Activated CD8-positive, alpha-beta memory T cell treated with anti-CD3 and anti-CD28 coated beads, Interleukin-2, amount 50 U/mL, for 4 hours (primary cell): ENCODE measurements at regions not wholly inside any gene's neighbourhood (a gene's known extent, or its start where the extent isn't known, plus 50 kb on each side); places are given as distances from the start of the nearest gene placed in this dataset.

ENCODE experiments used
- DNase-seq: peaks from one replicate; pipeline ENCODE4 v3.0.0-alpha.2; 2020

DNA sequence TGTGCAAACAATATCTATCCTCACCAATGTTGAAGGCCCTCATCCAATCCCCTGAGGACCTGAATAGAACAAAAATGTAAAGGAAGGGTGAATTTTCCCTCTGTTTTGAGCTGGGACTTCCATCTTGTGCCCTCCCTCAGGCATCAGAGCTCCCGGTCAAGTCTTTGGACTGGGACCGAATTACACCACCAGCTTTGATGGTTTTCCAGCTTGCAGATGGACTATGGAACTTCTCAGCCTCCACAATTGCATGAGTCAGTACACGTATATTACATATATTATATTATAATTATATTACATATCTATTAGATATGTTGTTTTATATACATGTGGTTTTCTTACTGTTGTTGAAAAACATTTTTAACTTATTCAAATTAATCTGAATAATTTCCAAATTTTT lies 496.4 kb downstream of the CMPK2 start:
- no peak for DNase-seq

DNA sequence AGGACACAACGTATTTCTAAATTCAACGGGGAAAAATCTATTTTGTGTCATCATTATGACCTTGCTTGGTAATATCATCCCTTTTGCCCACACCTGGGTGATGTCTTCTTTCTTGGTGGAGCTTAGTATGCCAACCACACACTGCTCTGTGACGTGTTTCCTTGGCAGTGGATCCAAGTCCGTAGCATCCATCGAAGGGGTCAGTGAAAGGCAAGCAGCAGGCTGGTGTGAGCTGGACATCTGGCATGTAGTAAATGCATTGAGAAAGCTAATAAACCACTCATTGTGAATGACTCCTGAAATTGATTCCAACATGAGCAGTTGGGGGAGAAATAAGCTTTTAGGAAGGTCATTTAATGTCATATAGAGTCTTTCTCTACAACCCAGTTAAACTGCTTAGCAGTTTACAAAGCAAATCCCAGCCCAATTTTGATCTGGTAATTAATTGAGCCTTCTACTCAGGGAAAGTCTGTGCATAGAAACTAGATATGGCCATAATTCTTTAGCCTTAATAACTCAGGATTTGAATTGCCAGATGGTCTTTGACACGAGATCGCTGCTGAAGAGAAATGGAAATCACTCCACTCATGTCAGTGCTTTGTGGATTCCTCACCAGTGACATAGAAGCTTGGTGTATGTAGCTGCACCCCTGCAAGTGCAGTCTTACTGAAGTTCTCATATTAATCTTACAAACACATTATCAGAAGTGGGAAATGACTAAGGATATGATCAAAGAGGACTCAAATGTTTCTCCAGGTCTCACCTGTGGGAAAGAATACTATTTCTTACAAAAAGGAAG lies 494.8 kb downstream of the CMPK2 start:
- DNase-seq: no peak

DNA sequence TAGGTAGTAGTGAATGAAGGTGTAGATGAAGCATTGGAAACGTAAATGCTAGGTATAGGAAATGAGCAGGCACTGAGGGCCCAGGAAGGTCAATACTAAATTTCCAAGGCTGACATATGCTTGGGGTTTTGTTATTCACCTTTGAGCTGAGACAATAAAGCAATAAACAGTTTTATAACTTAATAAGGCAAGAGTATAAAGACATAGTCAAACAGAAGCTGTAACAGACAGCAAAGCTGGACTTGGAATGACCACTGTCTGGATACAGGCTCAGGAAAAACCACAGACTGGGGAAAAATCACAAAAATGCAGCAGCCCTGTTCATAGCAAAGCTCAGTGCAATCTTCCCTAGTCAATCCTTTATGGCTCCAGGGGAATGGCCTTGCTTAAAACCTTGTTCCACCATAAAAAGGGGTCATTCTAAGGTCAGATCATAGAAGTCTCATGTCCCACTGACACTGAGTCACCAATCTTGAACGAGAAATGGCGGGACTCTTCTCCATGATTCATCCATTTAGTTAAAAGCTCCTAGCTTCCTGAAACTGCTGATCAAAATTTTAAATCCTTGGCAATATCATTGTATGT lies 493.3 kb downstream of the CMPK2 start:
- DNase-seq: no peak

DNA sequence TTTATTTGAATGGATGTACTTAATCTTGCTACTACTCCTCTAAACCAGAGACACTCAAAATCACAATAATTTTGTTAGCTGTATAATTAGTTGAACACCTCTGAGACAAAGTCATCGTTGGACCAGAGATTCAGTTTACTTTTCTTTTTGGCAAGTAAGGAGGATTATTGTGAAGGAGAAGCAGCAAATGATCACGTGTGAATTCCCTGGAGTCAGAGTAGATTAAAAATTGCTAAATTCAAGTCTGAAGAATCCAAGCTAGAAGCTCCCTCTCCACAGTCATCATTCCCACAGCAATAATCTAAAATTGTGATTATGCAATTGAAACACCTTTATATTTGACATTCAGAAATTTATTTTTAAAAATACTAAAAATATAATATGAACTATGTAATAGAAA lies 484.4 kb downstream of the CMPK2 start:
- no peak for DNase-seq

DNA sequence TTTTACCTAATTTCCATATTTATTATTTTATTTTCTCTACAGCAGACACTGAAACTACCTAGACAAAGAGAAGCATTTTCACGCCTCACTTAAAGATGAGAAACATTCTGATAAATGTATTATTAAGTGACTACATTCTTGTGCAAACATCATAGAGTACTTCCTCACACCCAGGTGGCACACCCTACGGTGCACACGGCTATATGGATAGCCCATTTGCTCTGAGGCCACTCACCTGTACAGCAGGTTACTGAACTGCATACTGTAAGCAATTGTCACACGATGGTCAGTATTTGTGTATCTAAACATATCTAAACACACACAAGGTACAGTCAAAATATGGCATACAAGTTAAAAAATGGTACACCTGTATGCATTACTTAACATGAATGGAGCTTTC lies 481.4 kb downstream of the CMPK2 start:
- no peak for DNase-seq

DNA sequence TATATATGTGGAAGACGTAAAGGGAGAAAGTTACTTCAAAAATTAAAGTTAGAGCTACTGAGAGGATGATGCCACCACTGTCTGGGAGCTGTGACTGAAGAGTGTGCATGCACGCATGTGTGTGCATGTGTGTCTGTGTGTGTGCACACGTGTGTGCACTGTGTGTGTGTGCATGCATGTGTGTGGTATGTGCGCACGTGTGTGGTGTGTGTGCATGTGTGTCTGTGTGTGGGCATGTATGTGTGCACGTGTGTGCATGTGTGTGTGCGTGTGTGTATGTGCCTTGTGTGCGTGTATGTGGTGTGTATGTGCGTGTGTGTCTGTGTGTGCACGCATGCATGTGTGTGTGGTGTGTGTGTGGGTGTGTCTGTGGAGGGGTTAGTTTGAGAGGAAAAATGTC lies 473.4 kb downstream of the CMPK2 start:
- DNase-seq: no peak

DNA sequence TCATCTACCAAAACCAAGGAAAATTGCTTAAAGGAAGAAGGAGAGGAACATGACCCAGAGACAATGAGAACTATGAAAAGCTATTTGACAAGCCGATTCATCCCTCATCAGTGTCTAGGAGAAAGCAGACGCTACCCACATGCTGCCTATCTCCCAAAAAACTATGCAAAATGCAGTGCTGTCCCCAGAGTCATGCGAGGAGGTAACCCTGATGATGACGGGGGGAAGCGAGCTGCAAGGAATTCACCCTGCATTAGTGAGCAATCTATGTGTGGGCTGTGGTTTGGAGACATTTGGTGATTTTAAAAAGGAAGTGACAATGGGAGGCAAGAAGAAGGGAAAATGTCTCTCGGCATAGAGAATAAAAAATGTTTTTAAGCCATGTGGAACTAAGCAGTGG lies 472.7 kb downstream of the CMPK2 start:
- no peak for DNase-seq

DNA sequence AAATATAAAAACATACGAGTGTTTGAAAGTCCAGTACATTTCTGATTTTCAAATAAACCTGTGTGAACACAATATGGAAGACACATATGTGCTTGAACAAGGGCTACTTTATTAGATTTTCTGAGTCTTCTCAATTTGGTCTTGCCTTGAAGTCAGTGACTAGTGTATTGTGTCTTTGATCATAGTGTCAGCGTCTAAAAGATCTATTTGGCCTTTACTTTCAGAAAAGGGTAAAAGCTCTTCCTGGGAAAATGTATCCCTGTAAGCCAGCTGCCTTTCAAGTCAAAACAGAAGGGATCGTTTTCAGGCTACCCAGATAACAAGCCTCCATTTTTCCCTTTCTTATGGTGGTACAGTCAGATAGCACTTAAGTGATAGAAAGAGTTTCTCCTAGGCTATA lies 471.9 kb downstream of the CMPK2 start:
- DNase-seq: no peak

DNA sequence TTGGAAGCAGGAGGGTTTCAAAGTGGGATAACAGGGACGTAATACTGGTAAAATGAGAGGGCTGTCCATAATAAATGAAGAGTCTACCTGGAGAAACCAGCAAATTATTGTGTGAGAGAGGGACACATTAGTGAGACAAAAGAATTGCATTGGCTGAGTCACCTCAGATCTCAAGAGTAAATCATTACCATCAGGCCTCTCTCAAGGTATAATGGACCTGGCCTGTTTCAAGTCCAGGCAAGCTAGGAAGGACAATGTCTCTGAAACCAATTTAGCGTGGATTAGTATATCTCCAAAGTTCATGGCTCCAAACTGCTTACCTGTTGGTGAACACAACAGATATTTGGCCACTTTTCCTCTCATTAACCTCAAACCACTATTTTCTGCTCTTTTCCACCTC lies 471.4 kb downstream of the CMPK2 start:
- DNase-seq: no peak

DNA sequence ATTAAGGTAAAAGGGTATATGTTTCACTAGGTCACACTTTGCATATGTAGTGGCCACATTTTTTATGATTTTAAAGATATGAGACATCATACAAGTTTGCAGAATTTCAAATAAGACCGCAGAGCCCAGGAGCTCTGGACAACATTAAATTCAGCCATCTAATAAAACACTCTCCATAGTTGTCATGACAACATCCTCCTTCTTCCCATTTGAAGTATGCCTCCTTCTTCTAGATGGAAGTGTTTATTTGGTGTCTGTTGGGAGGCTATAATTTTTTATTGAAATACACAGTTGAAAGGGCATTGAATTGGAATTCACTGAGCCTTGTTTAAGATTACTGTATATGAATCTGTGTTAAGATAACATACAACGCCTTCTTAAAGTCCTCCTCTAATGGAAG lies 467.3 kb downstream of the CMPK2 start:
- no peak for DNase-seq

DNA sequence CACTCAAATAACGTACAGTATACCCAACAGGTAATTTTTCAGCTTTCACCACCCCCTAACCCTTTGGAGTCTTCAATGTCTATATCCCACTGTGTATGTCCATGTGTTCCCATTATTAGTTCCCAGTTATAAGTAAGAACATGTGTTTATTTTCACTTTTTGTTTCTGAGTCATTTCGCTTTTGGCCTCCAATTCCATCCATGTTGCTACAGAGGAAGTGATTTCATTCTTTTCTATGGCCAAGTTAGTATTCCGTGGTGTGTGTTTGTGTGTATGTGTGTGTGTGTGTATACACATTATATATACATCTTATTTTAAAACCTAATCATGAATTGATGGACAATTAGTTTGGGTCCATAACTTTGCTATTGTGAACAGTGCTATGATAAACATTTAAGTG lies 464.4 kb downstream of the CMPK2 start:
- no peak for DNase-seq

DNA sequence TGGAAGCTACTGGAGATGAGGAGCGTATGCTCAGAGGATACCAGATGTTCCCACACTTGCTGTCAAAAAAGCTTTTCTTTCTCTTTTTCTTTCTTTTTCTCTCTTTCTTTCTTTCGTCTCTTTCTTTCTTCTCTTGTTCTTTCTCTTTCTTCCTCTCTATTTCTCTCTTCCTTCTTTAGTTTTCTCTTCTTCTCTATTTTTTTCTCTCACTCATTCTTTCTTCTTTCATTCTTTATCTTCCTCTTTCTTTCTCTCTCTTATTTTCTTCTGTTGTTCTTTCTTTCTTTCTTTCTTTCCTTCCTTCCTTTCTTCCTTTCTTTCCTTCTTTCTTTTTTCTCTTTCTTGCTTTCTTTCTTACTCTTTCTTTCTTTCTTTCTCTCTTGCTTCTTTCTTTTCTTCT lies 457.6 kb downstream of the CMPK2 start:
- DNase-seq: no peak

DNA sequence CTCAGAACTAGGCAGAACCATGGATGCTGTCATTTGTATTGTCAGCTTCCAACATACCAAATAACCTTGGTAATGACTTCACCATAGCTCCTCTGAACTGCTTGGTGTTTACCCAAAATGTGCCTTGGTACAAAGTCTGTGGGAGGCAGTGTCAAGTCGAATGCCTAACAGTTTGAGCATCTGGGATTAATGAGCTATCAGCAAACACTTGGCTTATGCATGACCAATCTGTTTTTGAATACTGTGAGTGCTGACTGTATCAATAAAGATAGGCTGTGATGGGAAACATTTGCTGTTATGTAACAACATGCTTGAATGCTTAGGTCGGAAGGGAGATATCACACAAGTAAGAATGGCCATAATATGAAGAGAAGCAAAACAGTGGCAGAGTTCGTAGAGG lies 455.4 kb downstream of the CMPK2 start:
- DNase-seq: no peak

DNA sequence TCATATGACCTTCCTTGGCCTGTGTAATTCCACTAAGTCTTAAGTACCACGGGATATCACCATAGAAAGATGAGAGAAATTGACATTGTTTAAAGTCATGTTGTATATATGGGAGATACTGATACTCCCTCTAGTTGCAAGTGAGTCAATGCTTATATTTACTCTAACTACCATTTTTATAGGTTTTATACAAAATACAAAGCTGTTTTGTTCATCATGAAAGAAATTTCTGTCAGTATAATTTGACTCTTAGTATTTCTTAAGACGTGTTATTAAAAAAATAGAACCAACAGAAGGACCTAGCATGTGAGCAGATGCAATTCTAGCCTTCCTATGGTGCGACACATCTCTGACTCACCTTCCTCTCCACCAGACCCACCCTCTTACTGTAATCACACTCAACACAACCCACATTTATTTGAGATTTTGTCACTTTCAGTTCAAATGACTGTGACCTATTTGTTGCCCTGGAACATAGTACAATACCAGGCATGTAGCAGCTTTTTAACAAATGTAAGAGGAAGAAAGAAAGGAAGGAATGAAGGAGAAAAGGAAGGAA lies 453.1 kb downstream of the CMPK2 start:
- no peak for DNase-seq

DNA sequence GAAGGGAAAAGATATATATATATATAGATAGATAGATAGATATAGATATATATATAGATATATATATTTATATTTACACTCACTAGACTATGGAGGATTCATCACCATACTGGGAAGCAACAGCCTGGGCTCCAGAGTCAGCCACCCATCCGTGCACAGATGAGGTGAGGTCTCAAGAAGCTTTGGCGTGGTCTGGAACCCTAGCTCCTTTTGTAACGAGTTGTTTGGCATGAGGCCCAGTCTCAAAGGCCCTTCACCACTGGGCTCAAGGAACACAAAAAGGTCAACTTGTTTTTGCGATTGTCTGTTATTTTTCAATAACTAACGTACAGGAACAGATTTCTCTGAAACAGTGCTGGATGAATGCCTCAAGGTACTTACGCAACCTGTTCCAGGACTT lies 448.7 kb downstream of the CMPK2 start:
- no peak for DNase-seq

DNA sequence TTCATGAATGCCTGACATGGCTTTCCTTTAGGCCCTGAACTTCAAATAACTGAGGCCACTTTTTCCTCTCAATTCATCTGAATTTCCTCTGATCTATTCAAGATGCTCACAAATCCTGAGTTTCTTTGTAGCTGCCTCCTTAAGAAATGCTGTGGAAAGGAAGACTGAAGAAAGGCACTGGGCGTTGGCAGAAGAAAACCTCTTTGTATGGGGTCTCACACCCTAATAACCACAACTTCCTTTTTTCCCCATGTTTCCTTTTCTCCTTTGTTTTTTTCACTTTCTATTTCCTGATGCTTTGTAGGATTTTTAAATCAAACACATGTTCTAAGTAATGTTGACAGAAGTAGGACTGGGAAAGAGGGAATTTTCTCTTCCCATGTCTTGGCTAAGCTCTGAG lies 447.4 kb downstream of the CMPK2 start:
- no peak for DNase-seq

DNA sequence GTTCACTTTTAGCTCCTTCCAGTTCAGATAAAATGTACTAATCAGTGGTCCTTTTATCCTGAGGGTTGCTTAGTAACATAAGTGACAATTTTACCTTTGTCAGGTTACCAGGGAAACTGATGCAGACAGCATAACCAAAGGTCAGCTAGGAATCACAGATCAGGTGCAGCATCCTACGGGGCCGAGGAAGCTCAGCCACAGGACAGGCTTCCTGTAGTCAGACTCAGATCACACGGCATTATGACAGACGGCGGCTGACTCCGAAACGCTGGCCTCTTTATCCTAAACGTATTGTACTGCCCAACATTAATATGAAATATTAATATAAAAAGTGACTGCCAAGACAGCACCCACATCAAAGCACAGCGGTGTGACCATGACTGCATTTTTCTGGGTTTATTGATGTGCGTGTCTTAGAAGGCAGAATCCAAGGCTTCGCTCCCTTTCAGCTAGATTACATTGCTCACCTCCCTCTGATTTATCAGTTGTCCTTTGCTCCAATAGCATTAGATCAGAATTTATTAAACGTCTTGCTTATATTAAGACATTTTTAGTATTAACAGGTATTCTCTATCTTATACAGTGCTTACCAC lies 444.5 kb downstream of the CMPK2 start:
- no peak for DNase-seq

DNA sequence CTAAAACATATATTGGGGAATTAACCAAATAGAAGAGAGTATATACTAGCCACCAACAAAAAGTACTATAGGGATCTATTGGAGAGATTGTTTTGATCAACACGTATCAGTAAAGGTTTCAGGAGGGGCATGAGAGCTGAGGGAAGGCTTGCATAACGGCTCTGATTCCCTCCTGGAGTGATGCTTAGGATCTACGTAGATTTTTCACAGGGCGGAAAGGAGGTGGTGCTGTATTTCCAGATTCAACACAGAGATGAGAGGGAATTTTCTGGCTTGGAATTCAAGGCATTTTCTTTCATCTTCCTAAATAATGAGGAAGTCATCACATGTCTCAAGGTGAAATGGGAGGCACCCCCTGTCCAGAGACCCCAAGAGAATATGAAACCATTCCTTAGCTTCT lies 443.8 kb downstream of the CMPK2 start:
- DNase-seq: no peak

DNA sequence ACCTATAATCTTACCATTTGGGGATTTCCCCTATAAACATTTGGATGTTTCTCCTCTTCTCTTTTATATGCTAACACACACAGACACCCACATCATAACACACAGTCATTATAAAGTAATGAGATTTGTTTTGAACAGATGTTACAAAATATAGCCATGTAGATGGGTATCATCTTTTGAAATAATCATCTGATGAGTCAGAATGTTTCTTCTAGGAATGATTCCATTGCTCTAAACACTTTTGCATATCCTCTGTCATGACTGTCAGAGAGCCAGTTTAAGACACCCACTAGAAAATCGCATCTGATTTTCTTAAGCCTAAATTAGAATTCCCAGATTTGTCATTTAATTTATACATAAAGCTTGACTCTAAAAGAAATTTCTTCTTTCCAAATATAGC lies 442.6 kb downstream of the CMPK2 start:
- no peak for DNase-seq

DNA sequence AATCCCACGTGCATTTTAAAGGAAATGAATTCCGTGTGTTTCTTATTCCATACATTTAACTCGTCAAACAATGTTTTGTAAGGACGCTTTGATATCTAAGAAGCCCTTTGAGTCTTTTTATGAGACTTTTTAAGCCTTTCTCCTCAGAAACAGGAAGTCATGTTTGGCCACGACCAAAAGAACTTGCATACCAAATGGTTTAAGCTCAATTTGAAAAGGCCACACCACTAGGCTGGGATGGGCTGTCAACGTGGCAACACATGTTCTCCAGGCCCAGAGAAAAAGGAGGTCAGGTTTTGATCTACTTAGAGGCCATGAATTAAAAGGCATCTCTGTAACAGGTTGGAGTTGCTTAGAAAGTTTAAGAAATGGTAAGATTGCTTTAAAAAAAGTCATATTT lies 441.8 kb downstream of the CMPK2 start:
- no peak for DNase-seq

DNA sequence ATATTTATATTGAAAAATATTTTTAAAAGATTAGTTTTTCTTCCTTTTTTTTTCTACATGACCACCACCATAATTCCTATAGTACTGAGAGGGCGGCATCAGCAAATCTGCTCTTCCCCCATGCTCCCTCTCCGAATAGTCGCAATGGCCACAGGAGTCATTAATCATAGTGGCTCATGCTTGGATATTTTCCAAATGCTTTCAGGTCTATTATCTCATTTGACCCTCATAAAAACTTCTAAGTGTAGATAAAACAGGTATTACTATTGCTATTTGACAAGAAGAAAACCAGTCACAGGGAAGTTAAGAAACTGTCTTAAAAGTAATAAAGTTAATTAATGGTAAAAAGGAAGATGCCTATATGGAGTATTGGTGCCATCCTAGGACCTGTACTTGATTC lies 440.7 kb downstream of the CMPK2 start:
- DNase-seq: no peak

DNA sequence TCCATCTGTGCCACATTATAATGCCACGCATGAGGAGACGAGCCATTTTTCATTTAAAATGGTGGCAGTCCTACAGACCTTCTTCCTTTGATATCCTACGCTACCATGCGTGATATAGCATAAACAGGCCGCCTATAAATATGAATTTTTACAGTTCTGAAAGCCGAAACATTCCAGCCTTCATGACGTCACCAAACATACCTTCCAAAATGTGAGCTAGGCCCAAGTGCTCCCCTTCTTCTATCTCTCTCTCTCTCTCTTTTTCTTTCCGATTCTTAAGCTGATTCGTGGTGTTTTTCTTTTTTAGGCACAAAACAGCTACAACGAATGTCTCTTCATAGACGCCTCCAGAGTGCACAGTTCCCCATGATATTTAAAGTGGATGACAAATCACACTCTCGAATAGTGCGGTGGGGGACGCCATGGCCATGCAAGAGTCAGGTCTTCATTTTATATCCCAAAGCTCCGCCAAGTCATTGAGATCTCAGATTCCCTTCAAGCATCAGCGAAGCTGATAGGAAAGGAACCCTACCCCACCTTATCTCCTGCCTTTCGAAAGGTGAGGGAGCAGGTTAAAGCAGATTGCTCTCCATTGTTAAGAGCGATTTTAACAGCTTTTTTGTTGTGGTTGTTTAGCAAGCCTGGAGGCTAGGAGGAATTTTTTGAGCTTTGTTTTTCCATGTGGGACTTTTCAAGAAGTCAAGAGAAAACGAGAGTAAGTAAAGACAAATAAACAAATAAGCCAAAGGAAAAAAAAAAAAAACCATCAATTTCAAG lies 436.3 kb downstream of the CMPK2 start:
- DNase-seq: no peak

DNA sequence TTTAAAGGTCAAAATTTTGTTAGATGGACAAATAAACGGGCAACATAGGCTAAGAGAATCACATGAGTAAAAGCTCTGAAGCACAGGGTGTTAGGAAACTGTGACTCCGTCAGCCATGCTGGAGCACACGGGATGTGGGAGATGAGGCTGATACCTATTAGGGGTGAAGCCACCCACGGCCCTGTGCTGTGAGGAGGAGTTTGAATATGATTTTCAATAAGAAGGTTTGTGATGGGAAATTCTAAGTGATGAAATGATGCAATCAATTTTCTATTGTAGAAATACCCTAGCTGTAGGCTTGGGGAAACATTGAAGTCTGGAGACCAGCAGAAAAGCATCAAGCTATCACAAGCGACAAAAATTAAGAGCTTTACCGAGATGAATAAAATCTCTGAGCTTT lies 431.3 kb downstream of the CMPK2 start:
- DNase-seq: no peak

DNA sequence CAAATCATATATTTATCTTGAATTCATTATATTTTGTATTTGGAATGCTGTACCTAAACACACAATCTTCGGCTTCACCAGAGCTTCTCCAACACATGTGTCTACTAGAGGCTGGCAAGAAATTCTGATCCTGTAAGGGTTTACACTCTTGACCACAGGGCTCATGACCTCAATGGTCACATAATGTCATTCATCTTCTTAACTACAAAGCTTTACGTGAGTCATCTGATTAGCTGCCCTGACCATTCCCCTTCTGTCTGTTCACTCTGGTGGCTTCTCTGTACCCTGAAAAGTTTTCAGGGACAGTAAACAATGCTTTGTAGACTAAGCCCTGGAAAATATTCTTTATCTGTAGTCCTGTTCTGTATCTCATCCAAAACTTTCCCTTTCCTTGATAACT lies 423.9 kb downstream of the CMPK2 start:
- no peak for DNase-seq
